ENCODE measurements at regions not wholly inside any gene's neighbourhood (a gene's known extent, or its start where the extent isn't known, plus 50 kb on each side); places are given as distances from the start of the nearest gene placed in this dataset.

- no peak for ATAC-seq (ENCODE audit: insufficient number of reproducible peaks, low FRiP score, low read depth)
- DNase-seq (ENCODE audit: low spot score), result no peak
- no peaks in the 10 kb centered on the region for H3K27me3 ChIP-seq (replicated peaks; ENCODE audit: insufficient read depth)
- H3K27ac ChIP-seq, result no peak overlapping the region
- no peaks in the 10 kb centered on the region for H3K36me3 ChIP-seq
- no peaks in the 10 kb centered on the region for H3K4me1 ChIP-seq (ENCODE audit: control insufficient read depth in 1 of 2, low read depth in 2 of 2)
- TF ChIP-seq, protein P1, sequence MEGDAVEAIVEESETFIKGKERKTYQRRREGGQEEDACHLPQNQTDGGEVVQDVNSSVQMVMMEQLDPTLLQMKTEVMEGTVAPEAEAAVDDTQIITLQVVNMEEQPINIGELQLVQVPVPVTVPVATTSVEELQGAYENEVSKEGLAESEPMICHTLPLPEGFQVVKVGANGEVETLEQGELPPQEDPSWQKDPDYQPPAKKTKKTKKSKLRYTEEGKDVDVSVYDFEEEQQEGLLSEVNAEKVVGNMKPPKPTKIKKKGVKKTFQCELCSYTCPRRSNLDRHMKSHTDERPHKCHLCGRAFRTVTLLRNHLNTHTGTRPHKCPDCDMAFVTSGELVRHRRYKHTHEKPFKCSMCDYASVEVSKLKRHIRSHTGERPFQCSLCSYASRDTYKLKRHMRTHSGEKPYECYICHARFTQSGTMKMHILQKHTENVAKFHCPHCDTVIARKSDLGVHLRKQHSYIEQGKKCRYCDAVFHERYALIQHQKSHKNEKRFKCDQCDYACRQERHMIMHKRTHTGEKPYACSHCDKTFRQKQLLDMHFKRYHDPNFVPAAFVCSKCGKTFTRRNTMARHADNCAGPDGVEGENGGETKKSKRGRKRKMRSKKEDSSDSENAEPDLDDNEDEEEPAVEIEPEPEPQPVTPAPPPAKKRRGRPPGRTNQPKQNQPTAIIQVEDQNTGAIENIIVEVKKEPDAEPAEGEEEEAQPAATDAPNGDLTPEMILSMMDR (IDR thresholded peaks at IDR 0.05), result no peak
- no peaks in the 10 kb centered on the region for H3K9me3 ChIP-seq
- H3K4me3 ChIP-seq, result no peak overlapping the region
These were observed 85.2 kb downstream of the POLR1F start for GRCh38 chr7:19623676-19624075.

DNA sequence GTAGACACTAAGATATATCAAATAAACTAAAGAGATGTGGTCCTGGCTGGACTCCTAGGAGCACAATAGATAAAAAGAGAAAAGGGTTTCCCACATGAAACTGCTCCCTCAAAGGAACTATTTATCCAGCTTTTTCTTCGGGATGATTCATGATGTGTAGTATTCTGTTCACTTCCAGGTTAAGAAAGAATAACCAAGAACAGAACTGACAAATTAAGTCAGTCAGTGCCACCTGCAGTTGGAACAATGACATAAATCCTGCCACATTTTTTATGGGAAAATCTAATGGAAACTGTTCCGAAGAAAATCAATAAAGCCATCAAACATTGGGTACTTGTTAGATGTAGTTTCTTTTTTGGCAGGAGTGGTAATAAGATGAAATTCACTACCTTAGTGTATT lies 87.1 kb downstream of the POLR1F start:
- no peak overlapping the region for H3K4me3 ChIP-seq
- TF ChIP-seq, protein P1 (IDR thresholded peaks at IDR 0.05), result no peak
- DNase-seq (ENCODE audit: low spot score), result no peak
- H3K27ac ChIP-seq, result no peak overlapping the region
- no peaks in the 10 kb centered on the region for H3K36me3 ChIP-seq
- H3K9me3 ChIP-seq, result no peaks in the 10 kb centered on the region
- no peaks in the 10 kb centered on the region for H3K4me1 ChIP-seq (ENCODE audit: control insufficient read depth in 1 of 2, low read depth in 2 of 2)
- H3K27me3 ChIP-seq (replicated peaks; ENCODE audit: insufficient read depth), result no peaks in the 10 kb centered on the region
- ATAC-seq (ENCODE audit: insufficient number of reproducible peaks, low FRiP score, low read depth), result no peak

DNA sequence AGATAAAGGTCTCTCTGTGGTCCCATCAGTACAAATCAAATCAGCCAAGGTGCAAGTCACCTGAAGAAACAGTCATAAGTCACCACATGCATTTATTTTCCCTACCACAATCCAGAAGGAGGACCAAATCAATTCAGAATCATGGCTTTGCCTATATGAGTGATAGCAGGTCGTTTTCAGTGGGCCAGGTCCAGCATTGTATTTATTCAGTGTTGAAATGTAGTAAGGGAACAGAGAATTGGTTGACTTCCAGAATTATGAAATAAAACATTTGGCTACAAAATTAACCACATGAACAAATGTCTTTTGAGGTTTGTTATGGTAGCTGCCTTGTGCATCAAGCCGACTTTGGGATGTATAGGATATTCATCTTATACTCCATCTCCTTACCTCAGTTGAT lies 88.4 kb downstream of the POLR1F start:
- ATAC-seq (ENCODE audit: insufficient number of reproducible peaks, low FRiP score, low read depth) (no peak), DNase-seq (ENCODE audit: low spot score) (no peak)
- no peaks in the 10 kb centered on the region for H3K4me1 ChIP-seq (ENCODE audit: control insufficient read depth in 1 of 2, low read depth in 2 of 2)
- H3K27ac ChIP-seq, result no peak overlapping the region
- no peaks in the 10 kb centered on the region for H3K27me3 ChIP-seq (replicated peaks; ENCODE audit: insufficient read depth)
- no peaks in the 10 kb centered on the region for H3K9me3 ChIP-seq
- TF ChIP-seq, protein P1 (IDR thresholded peaks at IDR 0.05), result no peak
- H3K4me3 ChIP-seq, result no peak overlapping the region
- no peaks in the 10 kb centered on the region for H3K36me3 ChIP-seq

GRCh38 chr7:19619122-19619521 lies 89.7 kb downstream of the POLR1F start:
- TF ChIP-seq, protein P1 (IDR thresholded peaks at IDR 0.05), result no peak
- Histone ChIP-seq H3K4me1 (ENCODE audit: control insufficient read depth in 1 of 2, low read depth in 2 of 2) (no peaks in the 10 kb centered on the region), H3K36me3 (no peaks in the 10 kb centered on the region), H3K27ac (no peak overlapping the region), H3K9me3 (no peaks in the 10 kb centered on the region), H3K27me3 (replicated peaks; ENCODE audit: insufficient read depth) (no peaks in the 10 kb centered on the region), H3K4me3 (no peak overlapping the region)
- ATAC-seq (ENCODE audit: insufficient number of reproducible peaks, low FRiP score, low read depth) (no peak), DNase-seq (ENCODE audit: low spot score) (no peak)

GRCh38 chr7:19617901-19618300 lies 90.9 kb downstream of the POLR1F start:
- DNase-seq (ENCODE audit: low spot score), result no peak
- H3K4me1 ChIP-seq (ENCODE audit: control insufficient read depth in 1 of 2, low read depth in 2 of 2), result no peaks in the 10 kb centered on the region
- TF ChIP-seq, protein P1 (IDR thresholded peaks at IDR 0.05), result no peak
- no peak overlapping the region for H3K4me3 ChIP-seq
- H3K36me3 ChIP-seq, result no peaks in the 10 kb centered on the region
- H3K27ac ChIP-seq, result no peak overlapping the region
- no peak for ATAC-seq (ENCODE audit: insufficient number of reproducible peaks, low FRiP score, low read depth)
- H3K9me3 ChIP-seq, result no peaks in the 10 kb centered on the region
- no peaks in the 10 kb centered on the region for H3K27me3 ChIP-seq (replicated peaks; ENCODE audit: insufficient read depth)

Measured in thoracic aorta (tissue), 2 donors.